Middle frontal gyrus (tissue), 1 donor: ENCODE measurements at regions not wholly inside any gene's neighbourhood (a gene's known extent, or its start where the extent isn't known, plus 50 kb on each side); places are given as distances from the start of the nearest gene placed in this dataset.
"Not testable (repeated sequence)": the region's sequence is repeated elsewhere in the genome, so short reads cannot be mapped to it uniquely, and the experiment has no call there.

ENCODE experiments used
- DNase-seq: peaks from one replicate; pipeline ENCODE4 v3.0.0-alpha.2; 2015; ENCODE audit warnings: low spot score; ENCODE audit errors: extremely low spot score

DNA sequence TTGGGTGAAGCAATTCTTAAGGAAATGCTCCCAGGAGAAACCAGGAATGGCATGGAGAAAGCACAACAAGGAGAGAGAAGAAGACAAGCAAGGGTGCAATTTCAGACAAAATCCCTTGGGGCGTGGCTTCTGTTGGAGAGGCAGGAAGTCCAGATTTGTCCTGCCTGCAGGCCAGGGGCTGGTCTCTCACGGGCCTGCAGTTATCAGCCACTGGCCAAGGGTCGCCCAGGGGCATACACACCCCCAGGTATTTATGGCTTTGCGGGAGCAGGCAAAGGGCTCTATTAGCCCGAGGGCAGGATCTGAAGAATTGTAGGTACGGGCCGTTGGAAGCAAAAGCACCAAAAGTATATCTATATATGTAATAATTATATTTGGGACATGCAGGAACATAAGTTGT lies 87.7 kb downstream of the IYD start:
- DNase-seq = no peak

DNA sequence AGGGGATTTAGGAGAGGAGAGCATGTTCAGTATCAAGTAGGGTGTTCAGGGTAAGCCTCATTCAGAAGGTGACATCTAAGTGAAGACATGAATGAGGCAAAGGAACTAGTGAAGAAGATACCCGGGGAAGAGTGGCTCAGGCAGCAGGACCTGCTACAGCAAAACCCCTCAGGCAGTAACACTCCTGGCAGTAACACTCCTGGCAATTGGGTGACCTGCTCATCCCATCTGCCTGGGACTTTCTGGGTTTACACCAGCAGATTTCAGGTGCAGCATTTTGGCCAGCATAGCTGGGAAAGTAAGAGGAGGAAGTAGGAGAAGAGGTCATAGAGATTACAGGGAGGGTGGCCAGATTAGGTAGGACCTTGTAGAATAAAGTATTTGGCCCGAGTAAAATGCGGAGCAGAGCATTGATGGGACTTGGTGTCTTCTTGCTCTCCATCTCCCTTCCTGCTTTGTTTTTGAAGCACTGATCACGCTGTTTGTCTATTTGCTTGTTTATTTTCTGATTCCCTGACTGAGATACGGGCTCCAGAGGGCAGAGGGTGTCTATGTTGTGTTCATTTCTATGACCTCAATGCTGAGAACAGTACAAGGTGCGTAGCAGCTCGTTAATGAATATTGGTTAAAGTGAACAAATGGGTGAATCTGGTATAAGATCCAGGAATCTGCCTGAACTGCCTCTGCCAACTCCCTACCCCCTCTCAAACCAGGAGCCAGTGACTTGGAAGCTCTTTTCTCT lies 88.3 kb downstream of the IYD start:
- no peak for DNase-seq

- DNase-seq = no peak
These were observed 89.8 kb downstream of the IYD start for GRCh38 chr6:150458579-150458978.

GRCh38 chr6:150463852-150464251 lies 95.0 kb downstream of the IYD start:
- DNase-seq = no peak

DNA sequence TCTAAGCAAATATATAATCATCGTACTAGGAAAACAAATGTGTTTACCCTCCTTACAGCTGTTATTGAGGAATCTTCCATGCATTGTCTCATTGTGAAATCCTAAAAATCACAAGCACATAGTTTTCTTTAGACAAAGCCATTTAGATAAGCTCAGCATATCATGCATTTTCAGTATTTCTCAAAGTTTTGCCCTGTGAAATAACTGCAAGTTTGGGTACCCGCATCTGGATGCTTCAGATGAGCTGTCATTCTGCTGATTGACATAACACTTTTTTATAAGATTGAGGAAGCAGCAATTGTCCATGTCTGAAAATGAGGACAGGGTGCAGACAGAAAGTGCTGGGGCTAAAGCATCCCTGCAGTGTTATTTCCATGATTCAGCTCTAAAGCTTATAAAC lies 96.2 kb downstream of the IYD start:
- DNase-seq = no peak

- DNase-seq = no peak
These were observed 96.8 kb downstream of the IYD start for GRCh38 chr6:150465610-150466009.

DNA sequence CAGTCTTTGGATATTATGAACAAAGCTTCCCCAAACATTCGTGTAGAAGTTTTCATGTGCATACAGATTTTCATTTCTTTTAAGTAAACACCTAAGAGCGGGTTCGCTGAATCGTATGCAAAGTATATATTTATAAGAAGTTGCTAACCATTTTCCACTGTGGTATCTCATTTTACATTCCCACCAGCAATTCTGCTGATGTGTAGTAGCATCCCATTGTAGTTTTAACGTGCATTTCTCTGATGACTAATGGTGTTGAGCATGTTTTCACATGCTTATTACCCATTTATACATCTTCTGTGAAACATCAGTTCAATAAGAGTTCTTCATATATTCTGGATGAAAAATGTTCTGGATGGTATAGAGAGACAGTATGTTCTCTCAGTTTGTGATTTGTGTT lies 97.4 kb downstream of the IYD start:
- no peak for DNase-seq

- DNase-seq = no peak
These were observed 101.3 kb downstream of the IYD start for GRCh38 chr6:150470131-150470530.

GRCh38 chr6:150470960-150471665 lies 102.3 kb downstream of the IYD start:
- DNase-seq = no peak

- no peak for DNase-seq
These were observed 110.1 kb downstream of the IYD start for GRCh38 chr6:150478656-150479545.

GRCh38 chr6:150482883-150483409 lies 114.1 kb downstream of the IYD start:
- DNase-seq = no peak

DNA sequence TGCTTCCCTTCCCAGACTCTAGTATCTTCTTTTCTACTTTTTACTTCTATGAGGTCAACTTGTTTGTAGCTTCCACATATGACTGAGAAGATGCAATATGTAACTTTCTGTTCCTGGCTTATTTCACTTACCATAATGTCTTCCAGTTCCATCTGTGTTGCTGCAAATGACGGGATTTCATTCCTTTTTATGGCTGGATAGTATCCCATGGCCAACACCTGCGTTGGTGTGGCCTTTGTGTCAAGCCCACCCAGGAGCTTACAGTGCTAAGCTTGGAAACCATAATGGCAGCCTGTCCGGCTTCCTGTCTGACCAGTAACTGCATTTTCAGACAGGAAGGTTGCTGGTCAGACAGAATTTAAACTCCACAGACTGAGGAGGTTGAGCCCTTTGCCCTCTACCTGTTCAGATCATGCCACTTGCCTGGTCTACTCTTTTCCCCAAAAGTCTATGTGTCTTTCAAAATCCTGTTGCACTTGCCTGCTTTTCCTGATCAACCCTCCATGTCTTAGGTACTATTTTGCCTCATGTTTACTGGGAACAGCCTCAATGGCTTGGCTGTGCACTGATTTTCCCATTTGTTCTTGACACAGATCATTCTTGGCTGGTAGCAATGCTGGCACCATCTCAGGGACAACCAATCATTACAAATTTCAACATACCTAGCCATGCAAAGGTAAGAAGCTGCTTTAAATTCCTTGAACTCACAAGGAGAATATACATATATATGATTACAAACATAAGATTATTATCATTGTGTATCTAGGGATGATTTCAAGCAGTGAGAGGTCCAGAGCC lies 114.3 kb upstream of the PLEKHG1 start:
- no peak for DNase-seq

DNA sequence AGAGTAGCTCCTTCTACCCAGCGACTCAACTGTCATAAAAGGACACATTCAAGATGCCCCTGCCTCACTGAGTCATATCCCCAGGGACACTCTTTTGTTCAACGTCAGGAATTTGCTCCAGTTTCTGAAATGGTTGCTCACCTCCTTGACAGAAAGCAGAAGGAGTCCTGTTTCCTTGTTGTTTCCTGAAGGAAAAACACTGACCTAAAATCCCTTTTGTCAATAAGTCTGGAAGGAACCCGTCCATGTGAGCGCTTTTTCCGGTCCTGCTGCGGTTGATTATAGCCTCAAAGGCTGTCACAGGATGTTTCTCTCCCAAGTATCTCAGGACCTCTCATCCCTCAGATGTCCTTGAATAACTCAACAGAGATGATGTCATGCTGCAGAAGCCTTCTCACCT lies 113.6 kb upstream of the PLEKHG1 start:
- DNase-seq = no peak

- DNase-seq = no peak
These were observed 109.1 kb upstream of the PLEKHG1 start for GRCh38 chr6:150490586-150490985.

- no peak for DNase-seq
These were observed 108.4 kb upstream of the PLEKHG1 start for GRCh38 chr6:150491131-150491810.

- no peak for DNase-seq
These were observed 107.9 kb upstream of the PLEKHG1 start for GRCh38 chr6:150491811-150492172.

DNA sequence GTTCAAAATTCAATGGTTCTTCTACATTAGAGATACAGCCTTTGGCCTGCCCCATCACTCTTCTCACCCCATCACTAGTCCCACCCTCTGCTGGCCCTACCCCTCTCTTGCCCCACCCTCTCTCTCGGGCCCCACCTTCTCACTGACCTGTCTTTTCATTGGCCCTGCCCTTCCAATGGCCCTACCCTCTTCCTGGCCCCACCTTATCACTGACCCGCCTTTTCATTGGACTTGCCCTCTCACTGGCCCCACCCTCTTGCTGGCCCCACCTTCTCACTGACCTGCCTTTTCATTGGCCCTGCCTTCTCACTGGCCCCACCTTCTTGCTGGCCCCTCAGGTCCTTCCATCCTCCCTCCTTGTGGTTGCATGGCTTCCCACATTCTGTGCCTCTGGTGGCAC lies 107.2 kb upstream of the PLEKHG1 start:
- DNase-seq = no peak

- DNase-seq = no peak
These were observed 106.7 kb upstream of the PLEKHG1 start for GRCh38 chr6:150492941-150493340.

DNA sequence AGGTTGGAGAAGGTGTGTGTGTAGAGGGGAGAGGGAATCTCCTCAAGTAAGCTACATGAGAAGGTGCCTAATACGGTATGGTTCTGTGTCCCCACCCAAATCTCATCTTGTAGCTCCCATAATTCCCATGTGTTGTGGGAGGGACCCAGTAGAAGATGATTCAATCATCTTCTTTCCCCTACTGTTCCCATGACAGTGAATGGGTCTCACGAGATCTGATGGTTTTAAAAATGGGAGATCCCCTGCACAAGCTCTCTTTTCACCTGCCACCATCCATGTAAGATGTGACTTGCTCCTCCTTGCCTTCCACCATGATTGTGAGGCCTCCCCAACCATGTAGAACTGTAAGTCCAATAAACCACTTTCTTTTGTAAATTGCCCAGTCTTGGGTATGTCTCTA lies 106.1 kb upstream of the PLEKHG1 start:
- not testable (repeated sequence) for DNase-seq

DNA sequence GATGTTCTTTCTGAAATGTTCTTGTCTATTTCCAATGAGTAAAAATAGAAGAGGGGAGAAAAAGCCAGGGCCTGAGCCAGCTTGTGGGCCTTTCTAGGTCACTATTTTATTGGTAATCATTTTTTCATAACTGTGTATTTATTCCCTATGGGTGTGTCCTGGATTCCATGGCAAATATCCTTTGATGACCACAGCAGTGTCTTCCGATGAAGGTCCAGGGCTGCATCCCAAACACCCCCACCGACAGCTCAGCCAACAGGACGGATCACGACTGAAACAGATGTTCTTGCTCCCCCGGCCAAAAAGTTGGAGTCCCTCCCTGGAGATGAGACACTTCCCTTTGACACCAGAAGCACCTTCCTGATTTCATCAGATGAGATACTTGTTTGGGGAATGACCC lies 105.4 kb upstream of the PLEKHG1 start:
- no peak for DNase-seq
